Cardiac muscle cell (in vitro differentiated cells and primary cell): ENCODE measurements at regions not wholly inside any gene's neighbourhood (a gene's known extent, or its start where the extent isn't known, plus 50 kb on each side); places are given as distances from the start of the nearest gene placed in this dataset.
"Not testable (repeated sequence)": the region's sequence is repeated elsewhere in the genome, so short reads cannot be mapped to it uniquely, and the experiment has no call there.

Experiments
- DNase-seq, 2 donors: peaks; one replicate each; pipeline versions ENCODE4 v3.0.0 to v3.0.0-alpha.2; 2010 to 2017; ENCODE audit warnings: low read depth in 1 of 2, low spot score in 1 of 2
- H3K27ac ChIP-seq: fragments of 200-600 bp; sonication (generic); 2 replicates; pipeline ENCODE4 v1.5.1; 2016
- H3K27me3 ChIP-seq: fragments of 200-600 bp; sonication (generic); 2 replicates; pipeline ENCODE4 v1.6.0; 2016; ENCODE audit warnings: control low read depth
- H3K36me3 ChIP-seq: fragments of 200-600 bp; sonication (generic); 2 replicates; pipeline ENCODE4 v1.5.1; 2016; ENCODE audit warnings: control low read depth
- H3K4me1 ChIP-seq: fragments of 200-600 bp; sonication (generic); 2 replicates; pipeline ENCODE4 v1.8.1; 2017; ENCODE audit warnings: low read depth, mild to moderate bottlenecking, mixed run types
- H3K4me3 ChIP-seq: fragments of 200-600 bp; sonication (generic); 2 replicates; pipeline ENCODE4 v1.5.1; 2016; ENCODE audit warnings: mild to moderate bottlenecking
- H3K9me3 ChIP-seq: fragments of 200-600 bp; sonication (generic); 2 replicates; pipeline ENCODE4 v1.5.1; 2017; ENCODE audit warnings: low read depth, mild to moderate bottlenecking, control low read depth
- CTCF ChIP-seq: IDR thresholded peaks from 2 replicates; pipeline ENCODE4 v1.5.1; 2012; ENCODE audit warnings: low read depth, mild to moderate bottlenecking, low read length

GRCh38 chr4:179361978-179362486, 1919.8 kb upstream of the AGA start:
- Histone ChIP-seq H3K9me3 (no peaks in the 10 kb centered on the region), H3K27me3 (no peaks in the 10 kb centered on the region), H3K4me3 (no peak overlapping the region), H3K4me1 (no peaks in the 10 kb centered on the region), H3K36me3 (no peaks in the 10 kb centered on the region), H3K27ac (no peak overlapping the region)
- no peak for TF ChIP-seq CTCF
- DNase-seq, result no peak

GRCh38 chr4:179365932-179366331, 1923.7 kb upstream of the AGA start:
- H3K4me3 ChIP-seq, DNase-seq, H3K9me3 ChIP-seq, H3K27me3 ChIP-seq, H3K27ac ChIP-seq, H3K36me3 ChIP-seq, H3K4me1 ChIP-seq: not testable (repeated sequence)

DNA sequence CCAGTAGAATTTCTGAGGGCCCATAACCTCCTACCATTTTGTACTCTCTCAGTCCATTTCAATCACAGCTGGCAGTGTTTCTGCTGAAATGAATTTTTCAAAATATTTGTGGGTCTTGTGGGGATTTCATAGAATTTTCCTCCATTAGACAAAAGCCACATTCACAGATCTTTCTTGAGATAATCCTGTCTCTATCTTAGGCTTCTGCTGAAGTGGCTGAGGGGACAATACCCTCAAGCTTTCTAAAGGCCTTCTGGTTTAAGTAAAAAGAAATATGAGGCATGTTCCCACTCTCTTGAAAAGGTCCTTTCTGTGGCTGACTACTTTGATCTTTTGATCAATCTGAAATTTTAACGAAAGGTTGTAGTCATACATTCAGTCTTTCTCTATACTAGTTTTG, 1930.0 kb upstream of the AGA start:
- no peak for DNase-seq
- H3K4me1 ChIP-seq, result no peaks in the 10 kb centered on the region
- no peaks in the 10 kb centered on the region for H3K36me3 ChIP-seq
- TF ChIP-seq CTCF, result no peak
- no peak overlapping the region for H3K4me3 ChIP-seq
- H3K27ac ChIP-seq, result no peak overlapping the region
- H3K27me3 ChIP-seq, result no peaks in the 10 kb centered on the region
- no peaks in the 10 kb centered on the region for H3K9me3 ChIP-seq

- Histone ChIP-seq H3K4me1 (no peaks in the 10 kb centered on the region), H3K27ac (no peak overlapping the region), H3K9me3 (no peaks in the 10 kb centered on the region), H3K4me3 (no peak overlapping the region), H3K27me3 (no peaks in the 10 kb centered on the region), H3K36me3 (no peaks in the 10 kb centered on the region)
- DNase-seq, result no peak
- TF ChIP-seq CTCF, result no peak
These were observed 1930.5 kb upstream of the AGA start for GRCh38 chr4:179372746-179373145.

- not testable (repeated sequence) for H3K9me3 ChIP-seq, H3K27me3 ChIP-seq, H3K27ac ChIP-seq, H3K4me1 ChIP-seq, H3K36me3 ChIP-seq, H3K4me3 ChIP-seq, DNase-seq
These were observed 1936.6 kb upstream of the AGA start for GRCh38 chr4:179378847-179379246.

DNA sequence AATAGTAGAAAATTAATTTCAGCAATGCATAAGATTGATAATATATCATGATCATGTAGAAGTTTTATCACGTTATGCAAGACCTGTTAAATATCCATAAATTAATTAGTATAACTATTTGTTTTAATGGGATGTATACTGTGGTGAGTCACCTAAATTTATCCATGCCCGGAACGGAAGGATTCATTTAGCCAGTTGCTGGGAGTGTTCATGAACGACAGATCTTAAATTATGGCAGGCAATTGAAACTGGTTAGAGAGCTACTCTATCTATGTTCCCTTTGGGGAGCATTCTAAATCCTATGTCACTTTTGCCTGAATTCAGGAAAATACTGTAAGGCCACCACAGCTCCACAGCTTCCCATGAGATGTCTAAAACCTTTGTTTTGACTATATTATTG, 1950.5 kb upstream of the AGA start:
- DNase-seq, result no peak
- Histone ChIP-seq H3K27ac (no peak overlapping the region), H3K4me1 (no peaks in the 10 kb centered on the region), H3K9me3 (no peaks in the 10 kb centered on the region), H3K4me3 (no peak overlapping the region), H3K27me3 (no peaks in the 10 kb centered on the region), H3K36me3 (no peaks in the 10 kb centered on the region)
- TF ChIP-seq CTCF, result no peak

DNA sequence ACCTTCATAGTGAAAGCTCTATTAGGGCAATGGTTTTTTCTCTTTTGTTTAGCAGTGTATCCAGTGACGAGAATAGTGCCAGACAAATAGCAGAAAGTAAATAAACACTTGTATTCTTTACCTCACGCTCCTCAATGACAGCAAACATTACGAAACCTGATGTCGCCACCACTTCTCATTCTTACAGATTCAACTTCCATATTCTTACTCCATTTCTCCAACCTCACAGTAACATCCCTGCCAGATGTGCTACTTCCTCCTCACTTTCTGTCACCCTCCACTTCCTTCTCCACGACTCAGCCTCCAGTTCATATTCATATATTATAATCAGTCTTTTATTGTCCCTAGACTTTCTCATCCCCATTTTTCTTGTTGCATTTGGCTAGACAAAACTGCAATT, 1956.2 kb upstream of the AGA start:
- Histone ChIP-seq H3K4me1 (no peaks in the 10 kb centered on the region), H3K4me3 (no peak overlapping the region), H3K27ac (no peak overlapping the region), H3K9me3 (no peaks in the 10 kb centered on the region), H3K27me3 (no peaks in the 10 kb centered on the region), H3K36me3 (no peaks in the 10 kb centered on the region)
- DNase-seq, result no peak
- no peak for TF ChIP-seq CTCF
